Activated CD4-positive, alpha-beta T cell treated with anti-CD3 and anti-CD28 coated beads for 48 hours (primary cell): ENCODE measurements at regions not wholly inside any gene's neighbourhood (a gene's known extent, or its start where the extent isn't known, plus 50 kb on each side); places are given as distances from the start of the nearest gene placed in this dataset.

ENCODE experiments used
- DNase-seq: peaks from one replicate; pipeline ENCODE4 v3.0.0-alpha.2; 2020

DNA sequence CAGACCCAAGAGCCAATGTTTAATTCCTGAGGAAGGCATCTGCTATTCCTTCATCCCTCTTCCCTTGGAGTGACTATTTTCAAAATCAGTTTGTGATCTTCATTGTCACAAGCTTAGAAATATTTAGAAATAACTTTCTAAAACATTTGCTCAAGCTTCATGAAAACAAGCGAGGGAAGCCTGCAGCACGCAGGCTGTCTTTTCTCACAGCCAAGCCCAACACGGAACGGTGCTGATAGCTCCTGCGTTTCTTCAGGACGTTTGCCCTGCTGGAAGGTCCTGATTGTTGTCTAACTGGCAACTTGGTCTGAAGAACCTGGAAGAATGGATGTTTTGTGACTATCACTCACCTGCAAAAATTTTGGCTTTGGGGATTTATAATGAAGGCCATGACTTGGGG, 152.5 kb downstream of the FGF9 start:
- DNase-seq: no peak

DNA sequence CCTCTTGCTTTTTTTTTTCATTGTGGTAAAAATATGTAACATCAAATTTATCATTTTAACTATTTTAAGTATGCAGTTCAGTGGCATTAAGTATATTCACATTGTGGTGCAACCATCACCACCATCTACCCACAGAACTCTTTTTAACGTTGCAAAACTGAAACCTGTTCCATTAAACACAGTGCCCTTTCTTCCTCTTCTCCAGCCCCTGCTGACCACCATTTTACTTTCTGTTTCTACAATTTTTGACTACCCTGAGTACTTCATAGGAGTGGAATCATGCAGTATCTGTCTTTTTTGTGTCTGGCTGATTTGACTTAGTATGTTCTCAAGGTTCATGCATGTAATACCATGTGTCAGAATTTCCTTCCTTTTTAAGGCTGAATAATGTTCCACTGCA, 153.1 kb downstream of the FGF9 start:
- no peak for DNase-seq

DNA sequence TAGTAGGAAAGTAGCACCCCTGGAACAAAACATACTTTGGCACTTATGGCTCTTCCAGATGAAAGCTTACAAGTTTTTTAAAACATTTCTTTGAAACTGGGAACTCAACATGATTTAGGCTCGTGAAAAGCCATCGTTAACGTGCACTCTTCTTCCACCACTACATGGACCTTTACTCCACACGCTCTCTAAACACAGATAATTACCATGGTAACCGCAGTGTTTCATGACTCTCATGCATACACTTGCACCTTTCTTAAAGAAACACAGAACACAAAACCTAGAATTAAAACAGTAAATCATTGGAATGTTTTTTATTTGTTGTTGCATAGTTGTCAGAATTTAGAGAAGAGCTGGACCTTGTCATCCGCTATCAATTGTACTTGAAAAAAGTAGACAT, 154.3 kb downstream of the FGF9 start:
- no peak for DNase-seq

DNA sequence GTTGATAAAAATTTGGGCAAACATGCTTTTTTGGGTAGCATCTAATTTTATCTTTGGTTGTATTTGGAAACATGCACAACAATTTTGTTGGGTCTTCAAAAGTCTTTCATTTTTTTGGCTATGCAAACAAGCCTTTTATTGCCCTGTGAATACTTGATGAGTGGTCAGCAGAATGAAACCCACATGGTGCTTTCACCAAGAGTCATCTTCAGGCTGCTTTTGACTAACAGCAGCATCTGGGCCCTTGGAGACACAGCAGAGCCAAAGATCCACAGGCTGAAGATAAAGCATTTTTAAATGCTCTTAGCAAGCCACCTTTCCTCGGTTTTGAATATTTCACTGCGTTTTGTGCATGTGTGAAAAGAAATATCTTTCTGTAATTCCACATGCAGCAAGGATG, 154.9 kb downstream of the FGF9 start:
- no peak for DNase-seq

DNA sequence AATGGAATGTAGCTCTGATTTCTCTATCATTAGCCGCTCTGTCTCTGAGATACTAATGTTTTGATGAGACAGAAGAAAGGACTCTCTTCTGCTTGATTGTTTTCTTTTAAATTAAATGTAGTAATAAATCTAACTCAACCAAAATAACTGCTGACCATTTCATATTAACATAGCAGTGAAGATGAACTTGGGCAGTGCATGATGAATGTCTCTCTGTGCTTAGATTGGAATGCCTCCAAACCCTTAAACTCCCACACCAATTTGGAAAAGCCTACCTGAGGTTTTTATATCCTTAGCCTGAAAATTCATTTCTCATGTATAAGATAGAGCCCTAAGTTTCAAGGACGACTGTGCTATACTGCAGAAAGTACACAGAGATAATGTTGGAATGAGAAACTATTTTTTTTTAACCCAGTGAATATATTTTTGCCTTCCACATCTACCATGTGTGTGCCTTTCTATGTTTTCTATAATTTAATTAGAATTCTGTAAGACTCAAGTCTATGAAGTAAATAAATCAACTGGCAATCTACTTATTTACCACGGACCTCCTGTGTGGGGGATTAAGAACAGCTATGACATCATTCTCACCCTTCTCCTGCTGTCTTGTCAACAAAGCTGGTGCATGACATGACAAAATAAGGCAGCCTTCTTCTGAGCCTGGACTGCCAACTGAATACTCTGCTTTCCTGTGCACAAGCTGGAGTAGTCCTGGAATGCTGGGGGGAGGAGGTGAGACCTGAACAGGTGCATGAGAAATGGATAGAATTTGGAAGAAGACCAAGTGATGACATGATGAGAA, 155.5 kb downstream of the FGF9 start:
- DNase-seq: no peak

DNA sequence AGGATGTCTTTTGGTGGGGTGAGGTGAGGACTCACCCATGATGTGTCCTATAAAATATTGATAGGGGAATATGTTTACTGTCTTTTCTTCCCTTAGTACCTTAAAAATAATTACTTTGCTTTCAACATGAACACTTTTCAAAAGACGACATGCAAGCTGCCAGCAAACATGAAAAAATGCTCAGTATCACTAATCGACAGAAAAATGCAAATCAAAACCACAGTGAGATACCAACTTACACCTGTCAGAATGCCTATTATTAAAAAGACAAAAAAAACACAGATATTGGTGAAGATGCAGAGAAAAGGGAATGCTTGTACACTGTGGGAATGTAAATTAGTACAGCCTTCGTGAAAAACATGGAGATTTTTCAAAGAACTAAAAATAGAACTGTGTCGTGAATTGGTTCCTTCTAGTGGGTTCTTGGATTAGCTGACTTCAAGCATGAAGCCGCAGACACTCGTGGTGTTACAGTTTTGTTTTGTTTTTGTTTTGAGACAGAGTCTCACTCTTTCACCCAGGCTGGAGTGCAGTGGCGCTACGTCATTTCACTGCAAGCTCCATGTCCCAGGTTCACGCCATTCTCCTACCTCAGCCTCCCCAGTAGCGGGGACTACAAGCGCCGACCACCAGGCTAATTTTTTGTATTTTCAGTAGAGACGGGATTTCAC, 160.9 kb downstream of the FGF9 start:
- no peak for DNase-seq

DNA sequence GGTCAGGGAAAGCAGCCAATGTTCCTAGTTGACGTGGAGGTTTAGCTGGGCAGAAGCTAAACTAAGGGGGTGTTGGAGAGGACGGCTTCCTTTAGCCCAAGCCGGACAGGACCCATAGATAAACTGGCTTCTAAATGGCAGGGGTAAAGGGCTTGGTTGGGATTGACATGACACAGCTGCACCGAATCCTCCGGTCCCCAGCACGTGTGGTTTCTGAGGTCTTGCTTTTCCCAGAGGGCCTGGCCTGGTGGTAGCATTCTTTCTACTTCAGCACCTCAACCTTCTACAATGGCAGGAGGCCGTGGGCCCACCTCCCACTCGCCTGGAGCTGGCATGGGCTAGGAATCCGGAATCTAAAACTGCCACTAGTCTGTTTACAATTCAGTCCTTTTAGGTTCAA, 163.0 kb downstream of the FGF9 start:
- DNase-seq: no peak

DNA sequence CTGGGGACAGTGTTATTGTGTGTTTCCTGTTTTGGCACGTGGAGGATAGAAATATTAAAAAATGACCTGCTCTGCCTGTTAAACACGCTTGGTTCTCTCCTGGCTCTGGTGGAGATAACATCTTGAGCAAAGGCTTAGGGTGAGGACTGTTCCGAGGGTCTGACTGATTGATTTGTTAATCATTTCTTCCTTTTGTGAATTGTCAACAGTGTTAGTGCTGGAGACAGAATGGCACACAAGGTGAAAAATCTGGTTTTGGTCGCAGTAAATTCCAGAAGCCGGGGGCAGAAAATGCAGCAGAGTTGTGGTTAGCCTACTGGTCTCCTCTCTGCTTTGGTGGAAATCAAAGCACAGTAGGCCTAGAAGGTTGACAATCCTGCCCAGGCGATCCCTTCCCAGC, 163.6 kb downstream of the FGF9 start:
- no peak for DNase-seq

DNA sequence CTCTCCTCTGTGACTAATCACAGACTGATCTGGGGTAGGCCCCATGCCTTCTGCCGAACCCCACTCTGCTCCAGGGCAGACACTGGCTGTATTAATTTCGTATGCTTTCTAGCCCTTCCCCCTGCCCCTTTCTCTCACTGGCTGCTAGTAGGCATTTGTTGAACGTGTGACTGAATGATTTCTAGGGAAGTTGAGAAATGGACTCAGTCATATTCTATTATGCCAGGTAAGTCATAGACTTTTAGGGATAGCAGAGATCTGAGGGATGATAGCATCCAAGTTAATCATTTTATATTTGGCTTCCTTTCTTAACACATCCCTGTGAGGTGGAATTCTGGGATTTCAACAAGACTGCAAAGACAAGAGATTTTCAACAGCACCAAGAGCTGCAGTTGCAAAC, 166.4 kb downstream of the FGF9 start:
- DNase-seq: no peak

DNA sequence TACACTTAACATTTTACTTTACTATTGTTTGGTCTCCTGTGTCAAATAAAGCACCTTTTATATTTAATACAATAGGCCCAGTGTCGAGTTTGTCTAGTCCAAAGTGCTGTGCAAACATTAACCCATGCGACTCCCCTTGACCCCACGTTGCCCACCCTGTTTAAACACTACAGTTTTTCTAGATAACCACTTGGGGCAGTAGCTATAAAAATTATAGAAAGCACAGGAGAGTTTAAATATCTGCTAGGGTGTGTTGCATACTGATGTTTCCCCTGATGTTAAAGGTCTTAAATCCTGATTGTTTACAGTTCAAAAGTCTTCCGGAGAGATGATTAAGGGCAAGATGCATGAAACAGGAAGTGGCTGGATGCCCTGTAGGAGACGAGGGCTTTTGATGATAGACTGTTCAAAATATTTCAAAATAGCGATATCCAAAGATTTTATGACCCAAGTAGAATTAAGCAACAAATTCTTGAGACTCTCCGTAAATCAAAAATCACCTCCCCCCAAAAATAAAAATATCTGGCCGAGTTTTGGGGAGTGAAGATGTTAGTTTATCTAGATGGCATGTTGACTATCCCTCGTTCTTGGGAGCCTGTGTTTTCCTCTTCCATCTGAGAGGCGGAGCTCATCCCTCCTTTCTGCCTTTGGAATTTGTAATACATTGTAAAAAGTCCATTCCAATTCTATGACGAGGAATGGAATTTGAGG, 167.1 kb downstream of the FGF9 start:
- DNase-seq: no peak

DNA sequence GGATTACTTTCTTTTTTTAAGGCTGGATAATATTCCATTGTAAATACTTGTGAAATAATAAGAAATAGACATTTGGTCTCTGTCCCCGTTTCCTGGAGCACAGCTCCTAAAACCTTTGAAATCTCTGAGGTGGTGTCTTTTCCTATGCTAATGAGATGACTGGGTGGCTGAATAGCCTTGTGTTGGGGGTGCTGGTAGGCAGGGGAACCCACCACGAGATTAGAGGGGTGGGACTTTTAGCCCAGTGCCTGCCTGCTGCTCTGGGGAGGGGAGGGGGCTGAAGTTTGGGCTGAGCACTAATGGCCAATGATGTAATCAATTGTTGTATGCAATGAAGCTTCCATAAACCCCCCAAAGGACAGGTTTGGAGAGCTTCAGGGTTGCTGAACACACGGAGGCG, 175.7 kb downstream of the FGF9 start:
- no peak for DNase-seq

DNA sequence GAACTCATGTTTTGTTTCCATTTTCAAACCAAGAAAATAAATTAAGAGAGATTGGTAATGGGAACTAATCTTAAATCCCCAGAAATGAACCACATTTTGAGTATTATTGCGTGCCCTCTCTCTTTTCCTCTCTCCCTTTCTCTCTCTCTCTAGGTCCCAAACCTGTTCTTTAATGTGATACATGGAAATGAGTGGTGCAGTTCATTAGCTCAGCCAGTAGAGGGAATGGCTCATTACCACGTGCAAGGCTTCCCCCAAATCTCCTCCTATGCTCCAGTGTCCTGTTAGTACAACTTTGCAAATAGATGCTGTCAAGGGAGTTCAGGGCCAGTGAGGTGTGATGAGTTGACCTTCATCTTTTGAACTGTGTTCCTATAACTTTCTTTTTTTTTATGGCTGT, 178.4 kb downstream of the FGF9 start:
- peak; percentile 11 for DNase-seq

DNA sequence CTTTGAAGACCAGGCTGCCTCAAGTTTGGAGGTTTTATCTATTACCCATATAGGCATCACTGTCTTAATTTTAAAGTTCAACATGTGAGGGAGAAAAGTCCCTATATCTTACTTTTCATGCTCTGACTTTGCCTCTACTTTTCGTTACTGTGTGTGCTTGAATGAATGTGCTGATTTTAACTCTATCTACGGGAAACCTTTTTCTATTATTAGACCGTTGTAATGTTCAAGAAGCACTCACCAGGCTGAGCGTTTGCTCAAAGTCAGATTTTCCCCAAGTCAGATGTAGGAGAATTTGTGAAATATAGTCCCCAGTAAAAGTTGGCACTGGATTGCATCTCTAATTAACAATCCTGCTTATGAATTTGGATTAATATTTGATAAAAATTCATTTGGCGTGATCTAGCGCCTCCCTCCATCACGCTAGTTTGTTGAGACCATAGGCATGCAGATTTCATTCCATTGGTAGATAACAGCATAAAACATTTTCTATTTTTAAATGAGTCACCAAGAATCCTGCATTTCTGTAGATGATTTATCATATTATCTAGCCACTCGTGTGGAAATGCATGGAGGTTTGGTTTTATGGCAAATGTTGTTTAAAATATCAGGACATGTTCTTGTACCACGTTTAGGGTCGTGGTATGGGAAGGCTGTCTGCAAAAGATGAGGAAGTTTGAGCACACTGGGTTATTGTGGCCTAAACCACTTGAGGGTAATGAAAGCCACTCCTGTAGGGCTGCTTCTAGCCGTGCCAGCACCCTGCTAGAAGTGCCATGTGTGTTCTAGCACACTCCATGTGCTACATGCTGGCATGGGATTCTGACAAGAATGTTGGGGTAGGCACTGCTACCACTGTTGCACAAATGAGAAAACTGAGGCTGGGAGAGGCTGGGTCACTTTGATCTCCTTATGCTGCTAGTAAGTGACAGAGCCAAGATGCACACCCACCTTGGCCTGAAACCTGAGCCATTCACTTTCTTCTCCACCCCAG, 179.4 kb downstream of the FGF9 start:
- no peak for DNase-seq

DNA sequence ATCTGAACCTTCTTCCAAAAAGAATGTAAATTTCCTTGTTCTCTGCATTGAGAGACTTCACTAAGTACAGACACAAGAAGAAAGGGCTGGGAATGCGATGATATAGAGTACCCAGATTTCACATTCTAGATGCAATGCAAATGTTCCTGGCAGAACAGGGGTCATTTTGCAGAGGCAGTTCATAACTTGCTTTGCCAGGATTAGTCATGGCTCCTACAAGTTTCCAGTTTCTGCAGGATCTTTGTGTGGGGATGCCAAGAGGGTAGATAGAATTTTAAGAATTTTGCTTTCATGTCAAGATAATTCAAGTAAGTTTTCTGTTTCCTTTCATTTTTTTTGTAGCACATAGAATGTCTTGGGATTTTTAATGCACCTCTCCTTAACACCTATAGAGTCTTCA, 181.2 kb downstream of the FGF9 start:
- DNase-seq: no peak

DNA sequence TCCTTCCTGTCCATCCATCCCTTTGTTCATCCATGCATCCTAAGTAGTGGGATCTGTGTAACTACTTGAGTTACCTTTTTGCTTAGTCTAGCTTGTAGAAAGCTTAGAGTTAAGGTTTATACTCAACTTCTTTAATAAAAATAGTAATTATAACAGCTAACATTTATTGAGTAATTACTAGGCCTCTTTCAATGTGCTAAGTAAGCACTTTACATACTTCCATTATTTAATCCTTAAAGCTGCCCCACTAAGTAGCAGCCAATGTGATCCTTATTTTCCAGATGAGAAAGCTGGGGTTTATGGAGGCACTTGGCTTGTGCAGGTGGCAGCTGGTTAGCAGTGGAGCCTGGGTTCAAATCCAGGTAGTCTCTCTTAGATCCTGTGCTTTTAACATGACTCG, 182.9 kb downstream of the FGF9 start:
- DNase-seq: no peak

DNA sequence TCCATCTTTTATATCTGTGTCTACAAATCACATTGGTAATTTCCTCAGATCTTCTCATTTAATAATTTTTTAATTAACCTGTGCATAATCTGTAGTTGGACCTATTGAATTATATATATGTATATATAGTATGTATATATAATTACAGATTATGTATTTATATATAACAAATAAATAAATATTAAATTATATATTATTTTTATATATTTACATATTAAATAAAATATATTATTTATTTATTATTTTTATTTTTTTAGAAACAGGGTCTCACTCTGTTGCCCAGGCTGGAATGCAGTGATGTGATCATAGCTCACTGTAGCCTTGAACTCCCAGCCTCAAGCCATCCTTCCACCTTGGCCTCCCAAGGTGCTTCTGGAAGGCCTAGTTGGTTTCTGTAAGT, 197.9 kb downstream of the FGF9 start:
- DNase-seq: no peak

DNA sequence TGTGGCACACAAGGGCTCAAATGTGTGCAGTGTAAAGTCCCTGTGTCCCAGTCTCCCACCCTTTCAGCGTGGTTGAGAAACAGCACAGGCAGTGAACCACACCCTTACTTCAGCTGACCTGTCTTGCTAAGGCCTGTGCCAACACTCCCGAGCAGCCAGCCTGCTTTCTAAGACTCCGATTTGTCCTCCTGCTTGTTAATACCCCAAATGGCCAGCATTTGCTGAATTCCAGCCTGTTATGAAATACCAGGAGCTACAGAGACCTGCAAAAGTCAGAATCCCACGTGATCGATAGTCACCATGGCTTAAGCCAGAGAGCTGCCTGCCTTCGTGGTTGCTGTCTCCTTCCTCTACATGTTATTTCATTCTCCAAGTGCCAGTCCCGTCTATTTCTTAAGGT, 200.5 kb downstream of the FGF9 start:
- DNase-seq: no peak

DNA sequence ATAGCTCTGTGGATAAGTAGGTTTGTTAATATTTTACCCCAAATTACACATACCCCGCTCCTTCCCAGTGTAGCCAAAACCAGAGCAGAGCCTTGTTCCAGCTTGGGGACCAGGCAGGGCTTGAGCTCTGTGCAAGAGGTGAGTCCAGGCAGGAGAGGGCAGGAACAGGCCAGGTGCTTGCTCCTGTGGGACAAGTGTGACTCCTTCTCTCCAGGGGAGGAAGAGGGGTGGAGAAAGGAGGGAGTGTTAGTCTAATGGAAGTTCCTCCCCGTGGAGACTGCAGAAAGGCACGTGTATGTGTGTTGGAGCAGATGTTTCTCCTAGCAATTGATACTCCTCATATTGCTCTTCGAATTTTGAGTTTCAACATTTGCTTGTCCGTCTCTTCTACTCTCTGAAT, 201.0 kb downstream of the FGF9 start:
- DNase-seq: no peak

DNA sequence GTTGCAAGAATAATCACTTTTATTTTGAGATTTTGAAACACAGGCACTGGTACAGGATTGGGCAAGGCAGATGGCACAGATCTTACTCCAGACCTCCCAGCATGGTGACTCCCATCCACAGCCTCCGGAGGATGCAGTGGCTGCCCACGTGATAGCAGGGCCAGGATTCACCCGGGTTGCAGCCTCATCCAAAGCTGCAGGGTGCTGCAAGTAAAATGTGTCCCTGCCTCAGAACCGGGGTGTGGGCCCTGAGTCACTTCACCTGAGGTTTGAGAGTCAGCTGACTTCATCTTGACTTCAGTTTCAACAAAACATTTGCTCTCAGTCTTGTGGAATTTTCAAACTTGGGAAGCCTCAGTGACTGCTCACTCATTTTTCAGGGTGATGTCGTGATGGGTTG, 201.9 kb downstream of the FGF9 start:
- DNase-seq: no peak

DNA sequence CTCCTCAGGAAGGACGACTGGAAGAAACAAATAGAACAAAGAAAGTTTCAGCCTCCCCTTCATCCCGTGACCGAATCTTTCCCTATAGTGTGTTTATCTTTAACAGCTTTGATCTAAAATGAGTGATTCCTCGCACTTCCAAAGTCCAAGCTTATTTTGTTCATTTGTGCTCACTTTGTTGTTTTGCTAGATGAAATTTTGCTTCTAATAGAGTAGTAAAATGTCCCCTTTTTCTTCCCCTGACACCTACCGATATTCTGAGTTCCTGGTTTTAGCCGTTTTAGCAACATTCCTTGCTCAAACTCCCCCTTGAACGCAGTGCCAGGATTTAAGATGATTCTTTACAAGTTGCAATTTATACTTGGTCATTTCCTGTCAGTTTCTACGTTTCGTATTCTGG, 204.2 kb downstream of the FGF9 start:
- no peak for DNase-seq

DNA sequence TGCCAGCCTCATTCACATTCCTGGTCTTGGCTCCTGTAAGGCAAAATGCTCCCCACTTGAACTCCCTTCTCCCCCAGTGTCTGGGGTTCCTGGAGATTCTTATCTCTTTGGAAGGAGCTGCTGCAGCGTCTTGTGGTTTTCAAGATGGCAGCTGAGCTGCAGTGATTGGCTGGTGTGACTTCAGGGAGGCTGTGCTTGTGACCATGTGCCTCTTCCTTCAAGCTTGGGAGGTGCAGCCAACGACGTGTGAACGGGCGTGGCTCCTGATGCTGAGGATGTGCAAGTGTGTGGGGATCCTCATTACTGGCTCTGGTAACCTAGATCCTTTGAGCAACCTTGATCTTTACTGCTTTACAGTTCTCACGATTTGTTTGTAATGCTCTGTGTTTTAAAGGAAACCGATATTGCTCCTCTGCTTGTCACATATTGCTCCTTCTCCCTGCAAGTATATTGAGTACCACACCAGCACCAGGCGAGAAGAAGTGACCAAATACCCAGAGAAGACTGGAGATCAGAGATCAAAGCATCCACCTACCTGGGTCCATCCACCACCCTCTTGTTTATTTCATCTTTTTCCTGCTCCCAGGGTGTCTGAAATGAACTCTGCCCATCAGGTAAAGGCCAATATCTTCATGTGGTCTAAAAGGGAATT, 208.5 kb downstream of the FGF9 start:
- DNase-seq: no peak

DNA sequence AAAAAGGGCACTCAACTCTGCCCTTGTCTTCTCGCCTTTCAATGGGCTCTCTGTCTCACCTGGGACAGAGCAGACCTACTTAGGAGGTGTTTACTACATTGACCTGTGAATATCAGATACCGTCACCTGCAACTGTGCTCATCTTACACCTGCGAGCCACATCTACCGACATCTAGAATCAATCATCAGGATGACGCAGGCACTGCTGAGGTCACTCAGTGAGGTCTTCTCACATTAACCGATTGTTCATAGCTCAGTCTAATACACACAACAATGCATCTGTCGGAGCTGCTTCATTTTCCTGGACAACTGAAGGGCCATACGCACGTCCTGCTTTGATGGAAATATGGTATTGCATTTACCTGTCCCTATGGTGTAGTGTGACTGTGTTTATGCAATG, 211.9 kb downstream of the FGF9 start:
- DNase-seq: no peak
